Spleen (tissue), 11 donors: ENCODE measurements at regions not wholly inside any gene's neighbourhood (a gene's known extent, or its start where the extent isn't known, plus 50 kb on each side); places are given as distances from the start of the nearest gene placed in this dataset.

Source experiments
- DNase-seq: peaks from one replicate; pipeline ENCODE4 v3.0.0-alpha.2; 2020
- H3K27ac ChIP-seq, 8 donors: fragments of 200-600 bp; sonication (generic) in 7 of 8; 1 replicate in 4 of 8; 2 replicates in 4 of 8; pipeline versions ENCODE4 v1.5.0 to v1.8.0; 2016 to 2021; ENCODE audit warnings: inconsistent platforms in 4 of 8, mild to moderate bottlenecking in 4 of 8, moderate library complexity in 1 of 8
- H3K27me3 ChIP-seq, 7 donors: fragments of 200-600 bp; sonication (generic) in 6 of 7; replicated peaks in 1 of 7; 1 replicate in 4 of 7; 2 replicates in 3 of 7; pipeline versions ENCODE4 v1.5.0 to v1.8.0; 2016 to 2021; ENCODE audit warnings: inconsistent platforms in 3 of 7, mild to moderate bottlenecking in 1 of 7
- H3K36me3 ChIP-seq, 6 donors: fragments of 200-600 bp; sonication (generic) in 5 of 6; 1 replicate in 4 of 6; 2 replicates in 2 of 6; pipeline versions ENCODE4 v1.5.0 to v1.8.0; 2016 to 2021; ENCODE audit warnings: inconsistent platforms in 2 of 6
- H3K4me1 ChIP-seq, 6 donors: fragments of 200-600 bp; sonication (generic) in 5 of 6; 1 replicate in 3 of 6; 2 replicates in 3 of 6; pipeline versions ENCODE4 v1.5.0 to v1.8.0; 2016 to 2021; ENCODE audit warnings: inconsistent platforms in 3 of 6
- H3K4me3 ChIP-seq, 8 donors: fragments of 200-600 bp; sonication (generic) in 7 of 8; 1 replicate in 4 of 8; 2 replicates in 4 of 8; pipeline versions ENCODE4 v1.5.0 to v1.8.0; 2016 to 2021; ENCODE audit warnings: inconsistent platforms in 4 of 8, mild to moderate bottlenecking in 4 of 8, moderate library complexity in 2 of 8
- H3K9me3 ChIP-seq, 8 donors: fragments of 200-600 bp; sonication (generic) in 7 of 8; 1 replicate in 4 of 8; 2 replicates in 4 of 8; pipeline versions ENCODE4 v1.5.0 to v1.8.0; 2016 to 2021; ENCODE audit warnings: inconsistent platforms in 4 of 8
- POLR2A ChIP-seq, 3 donors: fragments of 450-650 bp; IDR thresholded peaks; one replicate each; pipeline ENCODE4 v1.5.1; 2017; ENCODE audit warnings: antibody characterized with exemption in 3 of 3, mild to moderate bottlenecking in 1 of 3
- POLR2AphosphoS5 ChIP-seq, 3 donors: sonication (generic); formaldehyde crosslinking; IDR thresholded peaks; one replicate each; pipeline ENCODE4 v1.5.1; 2017; ENCODE audit warnings: antibody characterized with exemption in 3 of 3
- WGBS, 5 donors: extraction: QIAGEN DNeasy Blood & Tissue Kit in 3 of 5; methylation state at CpG; one replicate each; pipeline versions ENCODE4 v1.1.5 to v1.1.7; 2013 to 2018; 5-methylcytosine and 5-hydroxymethylcytosine counted together
- intact Hi-C: fragments of 100-400 bp; cut with DNase I; formaldehyde crosslinking; loops from one replicate; pipeline ENCODE4 v1.15.0; 2023; ENCODE audit warnings: low total_unique reads
- TF ChIP-seq, protein P1 (sequence below), 11 experiments: fragments of 200-600 bp in 7 of 11; fragments of 450-650 bp in 4 of 11; sonication (generic) in 4 of 11; IDR thresholded peaks in 8 of 11; conservative IDR thresholded peaks in 3 of 11; 1 replicate in 7 of 11; 2 replicates in 4 of 11; pipeline versions ENCODE4 v1.4.0 to v1.8.0; 2016 to 2021; ENCODE audit warnings: antibody characterized with exemption in 11 of 11, inconsistent platforms in 4 of 11, mild to moderate bottlenecking in 1 of 11
- donor health status: healthy with polysubstance abuse.
- donor health status: DM: no; HTN: no; CAD: no; lungs with moderate emphysema.
- donor health status: DM: no; HTN: no; CAD: no.
- donor health status: Bipolar disorder and iron deficiency.
- donor health status: healthy.
- donor health status: DM: no; HTN: no; CAD: no.
- donor health status: DM: yes; HTN: yes; CAD: no.

GRCh38 chr6:56807326-56807988, 147.4 kb upstream of the BEND6 start:
- 81 to 96% (median 89%) methylated on average over 4 of the region's 4 CpGs for WGBS, 5 donors
- H3K4me1 ChIP-seq = peaks cover 0 to 5% (median 0%) of the 10 kb centered on the region in 6 donors
- H3K36me3 ChIP-seq = no peaks in the 10 kb centered on the region
- H3K4me3 ChIP-seq = no peak overlapping the region
- TF ChIP-seq POLR2A (IDR thresholded peaks at IDR 0.05) = no peak
- TF ChIP-seq, protein P1, sequence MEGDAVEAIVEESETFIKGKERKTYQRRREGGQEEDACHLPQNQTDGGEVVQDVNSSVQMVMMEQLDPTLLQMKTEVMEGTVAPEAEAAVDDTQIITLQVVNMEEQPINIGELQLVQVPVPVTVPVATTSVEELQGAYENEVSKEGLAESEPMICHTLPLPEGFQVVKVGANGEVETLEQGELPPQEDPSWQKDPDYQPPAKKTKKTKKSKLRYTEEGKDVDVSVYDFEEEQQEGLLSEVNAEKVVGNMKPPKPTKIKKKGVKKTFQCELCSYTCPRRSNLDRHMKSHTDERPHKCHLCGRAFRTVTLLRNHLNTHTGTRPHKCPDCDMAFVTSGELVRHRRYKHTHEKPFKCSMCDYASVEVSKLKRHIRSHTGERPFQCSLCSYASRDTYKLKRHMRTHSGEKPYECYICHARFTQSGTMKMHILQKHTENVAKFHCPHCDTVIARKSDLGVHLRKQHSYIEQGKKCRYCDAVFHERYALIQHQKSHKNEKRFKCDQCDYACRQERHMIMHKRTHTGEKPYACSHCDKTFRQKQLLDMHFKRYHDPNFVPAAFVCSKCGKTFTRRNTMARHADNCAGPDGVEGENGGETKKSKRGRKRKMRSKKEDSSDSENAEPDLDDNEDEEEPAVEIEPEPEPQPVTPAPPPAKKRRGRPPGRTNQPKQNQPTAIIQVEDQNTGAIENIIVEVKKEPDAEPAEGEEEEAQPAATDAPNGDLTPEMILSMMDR (IDR thresholded peaks at IDR 0.05 in 8 of 11, conservative IDR thresholded peaks at IDR 0.05 in 3 of 11) = no peak
- no peak for TF ChIP-seq POLR2AphosphoS5 (IDR thresholded peaks at IDR 0.05)
- no peak overlapping the region for H3K27ac ChIP-seq
- no peaks in the 10 kb centered on the region for H3K27me3 ChIP-seq
- DNase-seq = no peak
- intact Hi-C loops = no loop called here
- H3K9me3 ChIP-seq = no peaks in the 10 kb centered on the region

DNA sequence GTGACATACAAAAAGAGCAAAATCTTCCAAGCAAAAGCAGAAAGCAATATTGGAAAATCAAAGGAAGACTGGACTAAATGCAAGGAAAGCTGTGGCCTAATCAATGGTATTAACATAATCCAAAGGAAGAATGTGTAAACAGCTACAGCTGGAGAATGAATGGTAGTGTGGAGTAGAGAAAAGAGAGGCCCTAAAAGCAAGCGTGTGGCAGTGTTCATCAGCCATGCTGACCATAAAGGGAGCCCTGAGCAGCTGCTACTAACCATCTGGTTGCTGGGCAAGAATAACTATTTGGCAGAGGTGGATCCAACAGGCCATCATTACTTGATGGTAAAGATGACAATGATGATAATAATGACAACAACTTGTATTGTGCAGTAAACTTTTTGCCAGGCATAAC, 148.5 kb upstream of the BEND6 start:
- no peak for TF ChIP-seq POLR2A (IDR thresholded peaks at IDR 0.05)
- TF ChIP-seq, protein P1 (IDR thresholded peaks at IDR 0.05 in 8 of 11, conservative IDR thresholded peaks at IDR 0.05 in 3 of 11) = no peak
- no peak for TF ChIP-seq POLR2AphosphoS5 (IDR thresholded peaks at IDR 0.05)
- WGBS, 5 donors = 82 to 100% (median 89%) methylated on average over 1 of the region's 1 CpG
- no peak for DNase-seq
- Histone ChIP-seq H3K9me3 (no peaks in the 10 kb centered on the region), H3K36me3 (no peaks in the 10 kb centered on the region), H3K27ac (no peak overlapping the region), H3K27me3 (no peaks in the 10 kb centered on the region), H3K4me3 (no peak overlapping the region), H3K4me1 (peaks cover 0 to 5% (median 0%) of the 10 kb centered on the region in 6 donors)
- intact Hi-C loops = no loop called here

DNA sequence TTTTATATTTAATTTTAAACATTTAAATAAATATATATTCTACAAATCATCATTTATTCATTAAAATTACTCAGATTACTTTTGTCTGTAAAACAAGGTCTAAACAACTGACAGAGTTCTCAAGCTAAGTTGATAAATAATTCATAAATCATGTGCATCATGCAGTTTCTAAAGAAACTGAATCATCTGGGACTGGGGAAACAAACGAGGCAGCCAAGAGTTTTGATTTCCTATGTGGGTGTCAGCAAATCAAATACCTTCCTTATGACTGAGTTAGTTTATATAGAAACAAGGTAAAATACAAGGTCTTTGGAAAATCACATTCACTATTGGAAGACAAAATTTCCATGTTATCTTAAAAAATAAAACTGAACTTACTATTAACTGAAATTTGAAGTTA, 149.9 kb upstream of the BEND6 start:
- 24 to 55% (median 50%) methylated on average over 1 of the region's 1 CpG for WGBS, 5 donors
- Histone ChIP-seq H3K4me1 (peaks cover 0 to 5% (median 0%) of the 10 kb centered on the region in 6 donors), H3K9me3 (no peaks in the 10 kb centered on the region), H3K4me3 (no peak overlapping the region), H3K27me3 (no peaks in the 10 kb centered on the region), H3K36me3 (no peaks in the 10 kb centered on the region), H3K27ac (no peak overlapping the region)
- DNase-seq = no peak
- TF ChIP-seq POLR2A (IDR thresholded peaks at IDR 0.05) = no peak
- TF ChIP-seq, protein P1 (IDR thresholded peaks at IDR 0.05 in 8 of 11, conservative IDR thresholded peaks at IDR 0.05 in 3 of 11) = no peak
- TF ChIP-seq POLR2AphosphoS5 (IDR thresholded peaks at IDR 0.05) = no peak
- intact Hi-C loops = no loop called here

DNA sequence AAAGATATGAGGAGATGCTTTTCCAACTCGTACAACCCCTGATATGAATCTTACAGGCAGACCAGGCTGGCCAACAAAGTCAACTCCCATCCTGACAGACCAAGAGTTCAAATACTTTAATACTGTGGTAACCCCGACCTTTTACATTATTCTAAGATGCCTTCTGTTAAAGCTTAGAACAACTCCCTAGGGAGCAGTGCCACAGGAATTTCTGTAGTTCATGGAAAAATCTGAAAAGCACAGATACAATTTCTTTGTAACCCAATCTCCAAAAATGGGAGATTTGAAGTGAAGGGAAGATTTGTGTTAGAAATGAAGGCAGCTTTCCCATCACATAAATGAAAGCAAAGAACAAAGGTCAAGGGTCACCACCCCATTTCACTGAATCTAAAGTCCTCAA, 151.3 kb upstream of the BEND6 start:
- no peak overlapping the region for H3K4me3 ChIP-seq
- peaks cover 0 to 5% (median 0%) of the 10 kb centered on the region in 6 donors for H3K4me1 ChIP-seq
- DNase-seq = no peak
- H3K27ac ChIP-seq = no peak overlapping the region
- H3K9me3 ChIP-seq = no peaks in the 10 kb centered on the region
- TF ChIP-seq POLR2A (IDR thresholded peaks at IDR 0.05) (no peak), POLR2AphosphoS5 (IDR thresholded peaks at IDR 0.05) (no peak)
- TF ChIP-seq, protein P1 (IDR thresholded peaks at IDR 0.05 in 8 of 11, conservative IDR thresholded peaks at IDR 0.05 in 3 of 11) = no peak
- 41 to 77% (median 67%) methylated on average over 2 of the region's 2 CpGs for WGBS, 5 donors
- intact Hi-C loops = no loop called here
- no peaks in the 10 kb centered on the region for H3K27me3 ChIP-seq
- H3K36me3 ChIP-seq = no peaks in the 10 kb centered on the region
